GM12865 (cell line): ENCODE measurements at regions not wholly inside any gene's neighbourhood (a gene's known extent, or its start where the extent isn't known, plus 50 kb on each side); places are given as distances from the start of the nearest gene placed in this dataset.
"Not testable (repeated sequence)": the region's sequence is repeated elsewhere in the genome, so short reads cannot be mapped to it uniquely, and the experiment has no call there.

ENCODE experiments used
- DNase-seq: peaks from one replicate; pipeline ENCODE4 v3.0.0; 2010; ENCODE audit warnings: low read depth
- H3K4me3 ChIP-seq: 2 replicates; pipeline ENCODE4 v1.5.1; 2011; ENCODE audit warnings: mild to moderate bottlenecking, low read depth, low read length, control low read depth
- TF ChIP-seq, protein P1 (sequence below): IDR thresholded peaks from 2 replicates; pipeline ENCODE4 v1.5.1; 2011; ENCODE audit warnings: low read length, control low read depth, low read depth, inconsistent platforms; ENCODE audit not compliant: insufficient read depth; ENCODE audit errors: missing control alignments

DNA sequence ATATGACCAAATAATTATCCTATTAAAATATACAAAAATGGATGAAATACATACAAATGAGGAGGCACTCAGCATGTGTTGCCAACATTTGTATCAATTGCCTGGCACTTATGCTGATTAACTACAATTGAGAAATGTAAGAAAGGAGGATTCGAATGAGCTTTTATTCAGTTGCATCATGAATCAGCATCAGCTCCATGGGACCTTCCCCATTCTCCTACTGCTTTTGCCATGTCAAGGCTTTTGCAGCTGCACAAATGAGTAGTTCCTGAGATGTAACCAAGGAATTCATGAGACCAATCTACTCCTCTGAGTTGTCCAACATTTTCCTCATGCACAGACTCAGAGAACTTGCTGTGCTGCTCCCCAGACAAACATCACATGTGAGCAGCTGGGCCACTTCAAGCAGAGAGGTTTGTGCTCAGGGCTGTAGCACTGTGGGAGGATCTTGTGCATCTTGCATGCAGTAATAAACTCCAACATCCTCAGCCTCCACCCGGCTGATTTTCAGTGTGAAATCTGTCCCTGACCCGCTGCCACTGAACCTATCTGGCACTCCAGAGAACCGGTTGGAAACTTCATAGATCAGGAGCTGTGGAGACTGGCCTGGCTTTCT lies 504.3 kb downstream of the RPIA start:
- DNase-seq, H3K4me3 ChIP-seq: not testable (repeated sequence)

DNA sequence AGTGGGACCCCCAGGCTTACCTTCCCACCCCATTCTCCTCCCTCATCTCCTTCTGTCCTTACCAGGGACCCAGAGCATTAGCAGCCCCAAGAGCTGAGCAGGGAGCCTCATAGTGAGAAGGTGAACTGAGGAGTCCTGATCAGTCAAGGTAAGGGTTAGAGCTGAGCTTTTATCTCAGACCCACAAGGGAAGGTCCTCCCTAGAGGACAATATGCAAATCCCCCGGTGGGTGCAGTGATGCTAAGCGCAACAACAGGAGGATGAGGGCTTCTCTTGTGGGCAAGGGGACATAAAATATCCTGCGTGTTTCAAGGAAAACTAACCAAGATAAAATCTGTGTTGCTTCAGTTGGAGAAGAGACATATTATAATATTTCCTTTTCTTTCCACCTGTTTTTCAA lies 505.2 kb downstream of the RPIA start:
- not testable (repeated sequence) for H3K4me3 ChIP-seq, DNase-seq

DNA sequence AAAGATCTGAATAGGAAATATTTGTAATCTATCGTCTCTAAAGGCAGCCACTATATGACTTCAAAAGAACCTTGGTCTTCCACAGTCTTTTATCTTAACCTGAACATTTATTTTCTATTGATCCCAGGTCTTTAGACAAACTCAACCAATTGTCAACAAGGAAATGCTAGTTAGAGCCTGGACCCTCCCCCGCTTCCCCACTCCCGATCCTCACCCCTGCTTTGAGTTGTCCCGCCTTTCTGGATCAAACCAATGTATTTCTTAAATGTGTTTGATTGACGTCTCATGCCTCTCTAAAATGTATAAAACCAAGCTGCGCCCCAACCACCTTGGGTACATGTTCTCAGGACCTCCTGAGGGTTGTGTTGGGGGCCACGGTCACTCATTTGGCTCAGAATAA lies 506.6 kb downstream of the RPIA start:
- H3K4me3 ChIP-seq, DNase-seq: not testable (repeated sequence)

DNA sequence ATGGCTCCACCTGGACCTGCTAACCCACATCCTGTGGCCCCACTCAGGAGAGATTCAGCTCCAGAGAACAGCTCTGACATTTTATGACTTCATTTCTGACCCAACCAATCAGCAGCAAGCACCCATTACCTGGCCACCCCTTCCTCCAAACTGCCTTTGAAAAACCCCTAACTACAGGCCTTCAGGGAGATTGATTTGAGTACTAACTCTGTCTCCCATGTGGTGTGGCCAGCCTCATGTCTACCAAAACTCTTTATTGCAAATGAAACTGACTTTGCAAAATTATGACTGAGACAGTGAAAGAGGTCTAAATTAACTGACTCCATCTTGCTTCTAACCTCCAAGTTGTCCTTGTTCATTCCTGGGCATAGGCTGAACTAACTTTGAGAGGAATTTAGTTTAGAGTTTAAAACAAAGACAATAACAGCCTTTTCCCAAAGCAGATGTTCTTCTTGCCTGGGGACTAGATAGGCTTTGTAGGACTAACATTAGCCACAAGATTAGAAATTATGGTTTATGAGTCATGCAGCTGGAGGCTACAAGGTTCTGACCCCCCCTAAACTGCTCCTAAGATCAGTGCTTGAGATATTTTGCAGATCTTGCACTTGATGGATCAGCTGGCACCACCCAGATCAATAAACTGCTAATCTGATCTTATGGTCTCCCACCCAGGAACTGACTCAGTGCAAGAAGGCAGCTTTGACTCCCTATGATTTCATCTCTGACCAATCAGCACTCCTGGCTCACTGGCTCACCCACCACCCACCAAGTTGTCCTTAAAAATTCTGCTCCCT lies 508.2 kb downstream of the RPIA start:
- DNase-seq, H3K4me3 ChIP-seq: not testable (repeated sequence)

DNA sequence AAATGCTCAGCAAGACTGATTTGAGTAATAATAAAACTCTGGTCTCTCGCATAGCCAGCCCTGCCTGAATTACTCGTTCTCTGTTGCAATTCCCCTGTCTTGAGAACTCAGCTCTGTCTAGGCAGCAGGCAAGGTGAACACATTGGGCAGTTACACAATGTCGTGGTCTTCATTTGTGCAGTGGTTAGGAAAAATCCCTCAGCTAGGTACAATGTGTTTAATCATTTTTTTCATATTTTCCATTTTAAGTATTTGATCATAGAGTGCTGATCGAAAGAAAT lies 508.7 kb downstream of the RPIA start:
- not testable (repeated sequence) for DNase-seq, H3K4me3 ChIP-seq

DNA sequence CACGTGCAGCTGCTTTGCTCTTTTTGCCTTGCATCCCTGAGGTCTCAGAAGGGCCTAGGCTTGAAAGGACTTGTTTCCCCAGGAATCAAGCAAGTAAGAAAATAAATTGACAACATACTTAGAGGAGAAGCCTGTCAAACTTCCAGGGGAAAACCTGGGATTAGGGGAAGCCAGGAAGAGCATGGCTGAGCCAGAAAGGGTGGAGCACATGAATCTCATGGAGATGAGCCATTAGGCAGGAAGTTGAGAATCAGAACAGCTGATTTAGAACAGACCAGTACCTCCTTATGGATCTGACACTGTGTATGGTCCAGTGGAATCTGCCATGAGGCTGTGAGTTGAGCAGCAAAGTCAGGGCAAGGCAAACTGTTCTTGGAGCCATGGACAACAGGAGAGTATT lies 511.0 kb downstream of the RPIA start:
- not testable (repeated sequence) for H3K4me3 ChIP-seq, DNase-seq

DNA sequence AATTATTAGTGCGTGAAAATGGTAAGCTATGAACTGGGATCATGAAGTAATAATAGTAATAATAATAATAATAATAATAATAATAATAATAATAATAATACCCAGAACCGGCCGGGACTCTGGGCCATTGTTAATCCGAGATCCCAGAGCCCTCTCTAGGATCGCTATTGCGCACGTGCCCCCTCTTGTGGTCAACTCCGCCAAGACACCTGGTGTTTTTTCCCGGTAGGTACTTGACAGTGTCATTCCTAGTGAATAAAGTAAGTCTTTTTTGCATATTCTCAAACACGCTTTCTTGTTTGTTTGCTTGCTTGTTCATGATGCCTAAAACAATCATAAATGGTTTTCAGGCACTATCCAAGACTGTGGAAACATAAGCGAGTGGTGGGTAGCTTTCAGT lies 513.7 kb downstream of the RPIA start:
- DNase-seq = peak; percentile 20
- not testable (repeated sequence) for H3K4me3 ChIP-seq
- TF ChIP-seq, protein P1, sequence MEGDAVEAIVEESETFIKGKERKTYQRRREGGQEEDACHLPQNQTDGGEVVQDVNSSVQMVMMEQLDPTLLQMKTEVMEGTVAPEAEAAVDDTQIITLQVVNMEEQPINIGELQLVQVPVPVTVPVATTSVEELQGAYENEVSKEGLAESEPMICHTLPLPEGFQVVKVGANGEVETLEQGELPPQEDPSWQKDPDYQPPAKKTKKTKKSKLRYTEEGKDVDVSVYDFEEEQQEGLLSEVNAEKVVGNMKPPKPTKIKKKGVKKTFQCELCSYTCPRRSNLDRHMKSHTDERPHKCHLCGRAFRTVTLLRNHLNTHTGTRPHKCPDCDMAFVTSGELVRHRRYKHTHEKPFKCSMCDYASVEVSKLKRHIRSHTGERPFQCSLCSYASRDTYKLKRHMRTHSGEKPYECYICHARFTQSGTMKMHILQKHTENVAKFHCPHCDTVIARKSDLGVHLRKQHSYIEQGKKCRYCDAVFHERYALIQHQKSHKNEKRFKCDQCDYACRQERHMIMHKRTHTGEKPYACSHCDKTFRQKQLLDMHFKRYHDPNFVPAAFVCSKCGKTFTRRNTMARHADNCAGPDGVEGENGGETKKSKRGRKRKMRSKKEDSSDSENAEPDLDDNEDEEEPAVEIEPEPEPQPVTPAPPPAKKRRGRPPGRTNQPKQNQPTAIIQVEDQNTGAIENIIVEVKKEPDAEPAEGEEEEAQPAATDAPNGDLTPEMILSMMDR = peak; percentile 50

DNA sequence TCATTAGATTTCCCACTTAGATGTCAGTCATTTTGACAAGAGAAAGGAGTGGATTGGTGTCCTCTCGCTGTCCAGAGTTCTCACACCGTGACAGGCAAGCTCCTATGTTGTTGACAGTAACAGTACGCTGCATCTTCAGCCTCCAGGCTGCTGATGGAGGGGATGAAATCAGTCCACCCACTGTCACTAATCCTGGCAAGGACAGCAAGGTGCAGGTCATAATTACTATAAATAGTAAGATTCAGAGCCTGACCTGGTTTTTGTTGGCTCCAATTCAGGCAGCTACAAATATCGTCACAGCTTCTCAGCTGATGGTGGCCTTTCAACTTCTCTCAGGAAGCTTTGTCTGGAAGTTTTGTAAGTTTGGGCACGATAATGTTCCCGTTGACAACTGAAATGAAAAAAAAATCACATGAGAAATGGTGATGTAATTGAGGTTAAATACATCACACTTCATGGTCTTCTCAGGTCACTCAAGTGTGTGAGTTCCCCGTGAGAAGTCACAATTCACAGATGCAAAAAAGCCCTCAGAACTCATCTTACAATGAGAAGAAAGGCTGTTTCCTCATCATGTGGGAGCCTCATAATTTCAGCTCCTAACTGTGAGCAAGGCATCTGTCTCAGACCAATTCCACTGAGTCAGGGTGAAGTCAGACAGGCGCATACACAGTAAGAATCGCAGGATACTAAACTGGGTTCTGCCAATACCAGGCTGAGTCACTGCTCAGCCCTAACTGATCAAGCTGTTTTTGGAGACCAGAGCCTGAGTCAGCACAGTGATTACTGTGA lies 516.9 kb downstream of the RPIA start:
- not testable (repeated sequence) for DNase-seq

DNA sequence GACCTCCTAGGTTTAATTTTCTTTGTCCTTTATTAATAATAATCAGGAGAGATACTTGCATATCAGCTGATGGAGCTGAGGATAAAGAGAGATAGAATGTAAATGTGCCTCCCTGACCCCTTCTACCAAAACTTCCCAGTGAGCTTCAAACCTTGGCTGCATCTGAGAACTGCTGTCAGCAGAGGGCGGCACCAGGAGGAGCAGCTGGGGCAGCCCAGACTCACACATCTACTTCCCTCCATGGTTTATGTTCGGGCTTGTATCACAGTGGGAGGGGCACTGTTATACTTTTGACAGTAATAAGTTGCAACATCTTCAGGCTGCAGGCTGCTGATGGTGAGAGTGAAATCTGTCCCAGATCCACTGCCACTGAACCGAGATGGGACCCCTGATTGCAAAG lies 521.7 kb downstream of the RPIA start:
- not testable (repeated sequence) for H3K4me3 ChIP-seq
- peak; percentile 5 for DNase-seq

More for the DNA sequence above, 516.9 kb downstream of the RPIA start:
- H3K4me3 ChIP-seq = not testable (repeated sequence)

DNA sequence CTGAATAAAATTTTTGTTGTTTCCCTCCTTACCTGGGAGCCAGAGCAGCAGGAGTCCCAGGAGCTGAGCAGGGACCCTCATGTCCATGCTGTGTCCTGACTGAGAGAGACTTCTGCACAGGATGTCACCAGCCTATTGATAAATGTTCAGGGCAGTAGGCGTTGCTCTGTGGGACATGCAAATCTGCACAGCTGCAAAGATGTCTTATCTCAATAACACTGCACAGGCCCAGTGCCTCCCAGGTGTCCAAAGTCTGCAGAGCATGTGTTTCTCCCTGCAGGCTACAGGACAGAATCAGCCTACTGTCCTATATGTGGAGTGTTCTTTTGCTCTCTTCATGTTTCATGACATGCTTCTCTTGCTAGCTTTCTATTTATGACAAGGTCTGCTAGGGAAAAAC lies 522.3 kb downstream of the RPIA start:
- H3K4me3 ChIP-seq, DNase-seq: not testable (repeated sequence)

DNA sequence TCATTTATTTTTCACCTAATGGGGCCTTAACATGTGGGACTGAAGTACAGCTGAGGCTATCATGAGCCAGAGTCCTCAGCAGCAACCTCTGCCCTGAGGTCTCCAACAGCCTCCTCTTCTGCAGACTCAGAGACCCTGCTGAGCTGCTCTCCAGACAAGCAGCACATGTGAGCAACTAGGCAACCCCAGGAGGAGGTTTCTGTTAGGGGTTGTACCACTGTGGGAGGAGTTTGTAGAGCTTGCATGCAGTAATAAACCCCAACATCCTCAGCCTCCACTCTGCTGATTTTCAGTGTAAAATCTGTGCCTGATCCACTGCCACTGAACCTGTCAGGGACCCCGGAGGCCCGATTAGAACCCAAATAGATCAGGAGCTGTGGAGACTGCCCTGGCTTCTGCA lies 530.0 kb downstream of the RPIA start:
- not testable (repeated sequence) for H3K4me3 ChIP-seq, DNase-seq

DNA sequence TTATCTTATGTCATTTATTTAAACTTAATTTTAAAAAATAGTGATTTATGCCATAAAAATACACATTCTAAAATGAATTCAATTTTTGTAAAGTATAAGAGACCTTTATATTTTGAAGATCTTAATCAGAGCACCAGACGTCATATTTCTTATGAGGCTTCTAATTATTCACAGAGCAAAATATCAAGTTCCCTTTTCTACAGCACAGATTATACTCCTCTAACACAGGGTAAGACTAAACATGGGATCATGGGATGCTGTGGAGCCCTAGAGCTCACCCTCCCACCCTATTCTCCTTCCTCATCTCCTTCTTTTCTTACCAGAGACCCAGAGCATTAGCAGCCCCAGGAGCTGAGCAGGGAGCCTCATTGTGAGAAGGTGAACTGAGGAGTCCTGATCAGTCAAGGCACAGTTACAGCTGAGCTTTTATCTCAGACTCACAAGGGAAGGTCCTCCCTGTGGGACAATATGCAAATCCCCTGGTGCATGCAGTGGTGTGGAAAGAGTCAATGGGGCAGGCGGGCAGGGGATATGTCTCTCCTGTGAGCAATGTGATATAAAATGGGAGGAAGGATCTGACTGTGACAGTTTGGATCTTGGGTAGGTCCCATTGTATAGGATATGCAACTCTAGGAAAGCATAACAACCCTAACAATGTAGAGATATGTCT lies 530.7 kb downstream of the RPIA start:
- not testable (repeated sequence) for DNase-seq

DNA sequence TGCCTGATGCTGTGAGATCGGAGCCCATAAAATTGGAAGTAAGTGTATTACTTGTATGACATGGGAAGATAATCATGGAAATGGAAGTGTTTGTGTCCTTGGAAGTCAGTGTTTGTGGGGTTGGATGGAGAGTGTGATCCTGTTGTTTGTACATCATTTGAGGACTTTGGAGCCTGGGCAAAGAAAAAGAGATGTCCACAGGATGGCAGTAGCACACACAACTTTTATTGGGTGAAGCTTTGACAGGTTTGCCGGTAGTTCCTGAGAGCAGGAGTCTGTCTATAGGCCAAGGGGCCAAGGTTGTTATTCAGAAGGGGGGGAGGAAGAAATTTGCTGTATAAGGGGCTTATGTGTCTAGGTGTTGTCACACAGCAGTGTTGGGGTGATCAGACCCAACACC lies 533.3 kb downstream of the RPIA start:
- TF ChIP-seq, protein P1 = peak; percentile 13
- not testable (repeated sequence) for DNase-seq, H3K4me3 ChIP-seq

More for the DNA sequence above, 530.7 kb downstream of the RPIA start:
- H3K4me3 ChIP-seq = not testable (repeated sequence)

DNA sequence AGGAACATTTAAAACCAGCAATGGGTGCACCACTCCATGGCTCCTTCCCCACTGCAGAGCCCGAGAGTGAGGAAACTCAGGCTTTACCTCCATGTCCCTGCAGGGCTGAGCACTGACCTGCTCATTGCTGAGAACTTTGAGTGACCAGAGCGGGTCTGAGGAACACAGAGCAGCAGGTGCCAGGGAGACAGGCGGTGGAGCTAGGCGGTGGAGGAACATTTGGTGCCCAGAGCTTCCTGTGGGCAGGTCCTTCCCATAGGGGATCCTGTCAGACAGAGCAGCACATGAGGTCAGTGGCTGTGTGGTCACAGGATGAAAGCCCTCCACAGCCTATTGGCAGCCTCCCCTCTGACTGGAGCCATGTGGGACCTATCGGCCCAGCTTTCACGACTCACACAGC lies 538.5 kb downstream of the RPIA start:
- H3K4me3 ChIP-seq, DNase-seq: not testable (repeated sequence)

DNA sequence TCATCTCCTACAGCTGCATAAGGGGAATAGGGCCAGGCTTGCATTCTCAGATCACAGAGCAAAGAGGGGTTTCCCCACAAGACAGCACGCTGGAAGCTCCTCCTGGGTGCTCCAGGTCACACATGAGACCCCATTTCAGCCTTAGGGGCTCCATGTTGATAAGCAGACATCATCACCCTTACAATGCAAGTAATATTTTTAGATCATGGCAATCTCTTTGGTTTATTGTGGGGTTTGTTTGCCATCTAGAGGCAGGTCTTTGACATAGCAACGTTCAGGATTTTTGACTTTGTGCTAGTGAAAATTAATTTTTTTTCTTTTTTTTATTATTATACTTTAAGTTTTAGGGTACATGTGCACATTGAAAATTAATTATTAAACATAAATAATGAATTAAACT lies 539.8 kb downstream of the RPIA start:
- not testable (repeated sequence) for H3K4me3 ChIP-seq, DNase-seq

DNA sequence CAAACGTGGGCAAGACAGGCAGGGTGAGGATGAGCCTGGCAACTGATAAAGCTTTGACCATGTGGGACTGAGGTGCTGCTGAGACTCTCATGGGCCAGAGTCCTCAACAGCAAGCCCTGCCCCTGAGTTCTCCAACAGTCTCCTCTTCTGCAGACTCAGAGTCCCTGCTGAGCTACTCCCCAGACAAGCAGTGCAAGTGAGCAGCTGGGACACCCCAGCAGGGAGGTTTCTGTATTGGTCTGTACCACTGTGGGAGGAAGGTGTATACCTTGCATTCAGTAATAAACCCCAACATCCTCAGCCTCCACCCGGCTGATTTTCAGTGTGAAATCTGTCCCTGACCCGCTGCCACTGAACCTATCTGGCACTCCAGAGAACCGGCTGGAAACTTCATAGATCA lies 542.5 kb downstream of the RPIA start:
- not testable (repeated sequence) for DNase-seq, H3K4me3 ChIP-seq
